Right lobe of liver (tissue), 4 donors: ENCODE measurements at regions not wholly inside any gene's neighbourhood (a gene's known extent, or its start where the extent isn't known, plus 50 kb on each side); places are given as distances from the start of the nearest gene placed in this dataset.

Experiments
- POLR2A ChIP-seq: fragments of 450-650 bp; IDR thresholded peaks from one replicate; pipeline ENCODE4 v1.6.1; 2017; ENCODE audit warnings: antibody characterized with exemption, mild to moderate bottlenecking
- TF ChIP-seq, protein P1 (sequence below), 4 donors: fragments of 200-600 bp in 3 of 4; fragments of 450-650 bp in 1 of 4; IDR thresholded peaks; one replicate each; pipeline versions ENCODE4 v1.5.1 to v1.8.0; 2016 to 2022; ENCODE audit warnings: antibody characterized with exemption in 4 of 4, mild to moderate bottlenecking in 2 of 4
- donor health status: DM: no; HTN: no; CAD: no.
- donor health status: DM: no; HTN: no; CAD: no.
- donor health status: DM: no; HTN: yes; CAD: no.

GRCh38 chr1:78411707-78412106, 79.1 kb upstream of the PTGFR start:
- TF ChIP-seq, protein P1, sequence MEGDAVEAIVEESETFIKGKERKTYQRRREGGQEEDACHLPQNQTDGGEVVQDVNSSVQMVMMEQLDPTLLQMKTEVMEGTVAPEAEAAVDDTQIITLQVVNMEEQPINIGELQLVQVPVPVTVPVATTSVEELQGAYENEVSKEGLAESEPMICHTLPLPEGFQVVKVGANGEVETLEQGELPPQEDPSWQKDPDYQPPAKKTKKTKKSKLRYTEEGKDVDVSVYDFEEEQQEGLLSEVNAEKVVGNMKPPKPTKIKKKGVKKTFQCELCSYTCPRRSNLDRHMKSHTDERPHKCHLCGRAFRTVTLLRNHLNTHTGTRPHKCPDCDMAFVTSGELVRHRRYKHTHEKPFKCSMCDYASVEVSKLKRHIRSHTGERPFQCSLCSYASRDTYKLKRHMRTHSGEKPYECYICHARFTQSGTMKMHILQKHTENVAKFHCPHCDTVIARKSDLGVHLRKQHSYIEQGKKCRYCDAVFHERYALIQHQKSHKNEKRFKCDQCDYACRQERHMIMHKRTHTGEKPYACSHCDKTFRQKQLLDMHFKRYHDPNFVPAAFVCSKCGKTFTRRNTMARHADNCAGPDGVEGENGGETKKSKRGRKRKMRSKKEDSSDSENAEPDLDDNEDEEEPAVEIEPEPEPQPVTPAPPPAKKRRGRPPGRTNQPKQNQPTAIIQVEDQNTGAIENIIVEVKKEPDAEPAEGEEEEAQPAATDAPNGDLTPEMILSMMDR (IDR thresholded peaks at IDR 0.05), result no peak
- TF ChIP-seq POLR2A, result no peak
